ENCODE measurements at regions not wholly inside any gene's neighbourhood (a gene's known extent, or its start where the extent isn't known, plus 50 kb on each side); places are given as distances from the start of the nearest gene placed in this dataset.

DNA sequence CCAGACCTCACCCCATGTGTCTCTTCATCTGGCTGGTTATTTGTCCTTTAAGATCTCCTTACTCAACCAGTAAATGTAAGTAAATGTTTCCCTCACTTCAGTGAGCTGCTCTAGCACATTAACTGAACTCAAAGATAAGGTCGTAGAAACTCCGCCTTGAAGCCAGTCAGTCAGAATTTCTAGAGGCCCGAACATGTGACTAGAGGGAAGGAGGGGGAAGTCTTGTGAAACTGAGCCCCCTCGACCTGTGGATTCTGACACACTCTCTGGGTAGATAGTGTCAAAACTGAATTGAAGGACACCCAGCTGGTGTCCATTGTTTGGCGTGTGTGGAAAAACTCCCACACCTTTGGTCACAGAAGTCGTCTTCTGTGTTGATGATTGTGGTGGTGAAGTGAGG, 933.9 kb downstream of the ADGRL3 start:
- intact Hi-C loops (cut with DNase I): no loop called here
- no peaks in the 10 kb centered on the region for H3K27me3 ChIP-seq
- H3K4me1 ChIP-seq (ENCODE audit: insufficient read depth): no peaks in the 10 kb centered on the region
- no peaks in the 10 kb centered on the region for H3K36me3 ChIP-seq
- no peak overlapping the region for H3K4me3 ChIP-seq
- TF ChIP-seq EP300 (IDR thresholded peaks at IDR 0.05): no peak
- no peak for TF ChIP-seq POLR2A (IDR thresholded peaks at IDR 0.05)
- TF ChIP-seq, protein P1, sequence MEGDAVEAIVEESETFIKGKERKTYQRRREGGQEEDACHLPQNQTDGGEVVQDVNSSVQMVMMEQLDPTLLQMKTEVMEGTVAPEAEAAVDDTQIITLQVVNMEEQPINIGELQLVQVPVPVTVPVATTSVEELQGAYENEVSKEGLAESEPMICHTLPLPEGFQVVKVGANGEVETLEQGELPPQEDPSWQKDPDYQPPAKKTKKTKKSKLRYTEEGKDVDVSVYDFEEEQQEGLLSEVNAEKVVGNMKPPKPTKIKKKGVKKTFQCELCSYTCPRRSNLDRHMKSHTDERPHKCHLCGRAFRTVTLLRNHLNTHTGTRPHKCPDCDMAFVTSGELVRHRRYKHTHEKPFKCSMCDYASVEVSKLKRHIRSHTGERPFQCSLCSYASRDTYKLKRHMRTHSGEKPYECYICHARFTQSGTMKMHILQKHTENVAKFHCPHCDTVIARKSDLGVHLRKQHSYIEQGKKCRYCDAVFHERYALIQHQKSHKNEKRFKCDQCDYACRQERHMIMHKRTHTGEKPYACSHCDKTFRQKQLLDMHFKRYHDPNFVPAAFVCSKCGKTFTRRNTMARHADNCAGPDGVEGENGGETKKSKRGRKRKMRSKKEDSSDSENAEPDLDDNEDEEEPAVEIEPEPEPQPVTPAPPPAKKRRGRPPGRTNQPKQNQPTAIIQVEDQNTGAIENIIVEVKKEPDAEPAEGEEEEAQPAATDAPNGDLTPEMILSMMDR (IDR thresholded peaks at IDR 0.05): no peak
- 73 to 74% (median 74%) methylated on average over 6 of the region's 6 CpGs for WGBS, 3 donors
- H3K9me3 ChIP-seq: peaks cover 0 to 3% of the 10 kb centered on the region in 2 donors
- no peak for DNase-seq
- H3K27ac ChIP-seq: no peak overlapping the region

DNA sequence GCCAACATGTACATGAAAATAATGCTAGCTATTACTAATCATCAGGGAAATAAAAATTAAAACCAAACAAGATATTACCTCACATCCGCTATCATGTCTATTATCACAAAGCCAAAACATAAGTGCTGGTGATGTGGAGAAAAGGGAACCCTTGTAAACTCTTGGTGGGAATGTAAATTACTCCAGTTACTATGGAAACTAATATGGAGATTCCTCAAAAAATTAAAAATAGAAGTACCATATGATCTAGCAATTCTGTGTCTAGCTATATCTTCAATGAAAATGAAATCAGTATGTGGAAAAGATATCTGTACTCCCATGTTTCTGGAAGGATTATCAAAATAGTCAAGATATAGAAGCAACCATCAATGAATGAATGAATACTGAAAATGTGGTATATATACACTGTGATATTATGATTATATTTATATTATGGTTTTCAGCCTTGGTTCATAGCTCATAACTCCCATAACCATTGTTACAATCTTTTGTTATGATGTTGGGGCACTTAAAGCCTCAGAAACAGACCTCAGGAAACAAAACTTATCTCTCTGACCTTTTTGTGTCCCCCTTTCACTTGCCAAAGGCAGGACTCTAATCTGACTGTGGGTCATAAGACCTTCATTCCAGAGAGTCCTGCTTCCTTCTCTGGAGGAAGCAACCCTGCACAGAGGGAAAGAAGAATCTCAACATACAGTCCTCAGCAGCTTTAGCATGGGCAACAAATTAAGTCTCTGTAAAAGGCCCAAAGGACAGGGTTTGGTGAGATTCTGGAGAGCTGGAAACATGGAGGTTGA, 933.2 kb downstream of the ADGRL3 start:
- DNase-seq: no peak

DNA sequence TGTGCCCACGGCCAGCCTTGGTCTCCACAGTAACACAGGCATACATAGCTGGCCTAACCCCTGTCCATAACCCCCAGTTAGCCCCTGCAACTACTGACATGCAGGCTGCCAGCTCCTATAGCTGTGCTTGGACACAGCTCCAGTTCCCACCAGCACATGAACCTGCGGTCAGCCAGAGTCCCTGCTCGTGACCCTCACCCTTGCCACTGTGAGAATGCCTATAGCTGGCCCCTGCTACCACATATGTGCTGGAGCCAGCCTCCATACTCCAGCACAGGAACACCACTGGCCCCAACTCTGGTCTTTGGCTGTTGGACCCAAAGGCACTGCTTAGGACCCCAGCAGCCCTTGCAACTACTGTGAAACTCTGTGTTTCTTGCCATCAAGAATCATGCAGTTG, 930.9 kb downstream of the ADGRL3 start:
- no peak overlapping the region for H3K4me3 ChIP-seq
- no peak for DNase-seq
- 81 to 97% (median 86%) methylated on average over 3 of the region's 3 CpGs for WGBS, 3 donors
- intact Hi-C loops (cut with DNase I): no loop called here
- H3K4me1 ChIP-seq (ENCODE audit: insufficient read depth): no peaks in the 10 kb centered on the region
- H3K27ac ChIP-seq: no peak overlapping the region
- no peaks in the 10 kb centered on the region for H3K36me3 ChIP-seq
- no peaks in the 10 kb centered on the region for H3K27me3 ChIP-seq
- peaks cover 0 to 3% of the 10 kb centered on the region in 2 donors for H3K9me3 ChIP-seq
- TF ChIP-seq, protein P1 (IDR thresholded peaks at IDR 0.05): no peak
- TF ChIP-seq POLR2A (IDR thresholded peaks at IDR 0.05) (no peak), EP300 (IDR thresholded peaks at IDR 0.05) (no peak)

More for the DNA sequence above, 933.2 kb downstream of the ADGRL3 start:
- no peak for TF ChIP-seq POLR2A (IDR thresholded peaks at IDR 0.05)
- TF ChIP-seq, protein P1 (IDR thresholded peaks at IDR 0.05): no peak
- no peak for TF ChIP-seq EP300 (IDR thresholded peaks at IDR 0.05)
- intact Hi-C loops (cut with DNase I): no loop called here
- WGBS, 3 donors: 93 to 96% (median 93%) methylated on average over 1 of the region's 1 CpG
- Histone ChIP-seq H3K27me3 (no peaks in the 10 kb centered on the region), H3K4me1 (ENCODE audit: insufficient read depth) (no peaks in the 10 kb centered on the region), H3K9me3 (peaks cover 0 to 3% of the 10 kb centered on the region in 2 donors), H3K36me3 (no peaks in the 10 kb centered on the region), H3K4me3 (no peak overlapping the region), H3K27ac (no peak overlapping the region)

DNA sequence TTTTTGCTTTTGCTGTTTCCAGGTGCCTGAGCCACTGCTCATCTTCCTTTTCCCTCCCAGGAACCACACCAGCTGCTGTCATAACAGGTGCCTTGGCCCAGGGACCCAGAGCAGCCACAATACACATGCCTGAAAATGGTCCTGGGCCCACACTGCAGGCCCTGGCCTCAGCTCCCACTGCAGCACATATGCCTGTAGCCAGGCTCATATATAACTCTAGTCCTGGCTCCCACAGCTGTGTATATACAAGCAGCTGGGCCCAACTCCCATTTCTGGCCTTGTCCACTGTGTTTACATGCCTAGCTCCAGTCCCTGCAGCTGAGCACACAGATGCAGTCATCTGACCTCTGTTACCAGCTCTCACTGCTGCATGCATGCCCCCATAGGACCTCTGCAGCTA, 930.5 kb downstream of the ADGRL3 start:
- Histone ChIP-seq H3K36me3 (no peaks in the 10 kb centered on the region), H3K9me3 (peaks cover 0 to 3% of the 10 kb centered on the region in 2 donors), H3K27ac (no peak overlapping the region), H3K4me3 (no peak overlapping the region), H3K4me1 (ENCODE audit: insufficient read depth) (no peaks in the 10 kb centered on the region), H3K27me3 (no peaks in the 10 kb centered on the region)
- intact Hi-C loops (cut with DNase I): no loop called here
- DNase-seq: no peak
- TF ChIP-seq EP300 (IDR thresholded peaks at IDR 0.05): no peak
- TF ChIP-seq, protein P1 (IDR thresholded peaks at IDR 0.05): no peak
- TF ChIP-seq POLR2A (IDR thresholded peaks at IDR 0.05): no peak

Measured in ovary (tissue), 7 donors.